Fibroblast of skin of right biceps (primary cell): ENCODE measurements at regions not wholly inside any gene's neighbourhood (a gene's known extent, or its start where the extent isn't known, plus 50 kb on each side); places are given as distances from the start of the nearest gene placed in this dataset.
A peak's percentile ranks its signal among the peaks of the same experiment; 100 is the strongest.

Experiments used
- DNase-seq: peaks from one replicate; pipeline ENCODE4 v3.0.0-alpha.2; 2013

DNA sequence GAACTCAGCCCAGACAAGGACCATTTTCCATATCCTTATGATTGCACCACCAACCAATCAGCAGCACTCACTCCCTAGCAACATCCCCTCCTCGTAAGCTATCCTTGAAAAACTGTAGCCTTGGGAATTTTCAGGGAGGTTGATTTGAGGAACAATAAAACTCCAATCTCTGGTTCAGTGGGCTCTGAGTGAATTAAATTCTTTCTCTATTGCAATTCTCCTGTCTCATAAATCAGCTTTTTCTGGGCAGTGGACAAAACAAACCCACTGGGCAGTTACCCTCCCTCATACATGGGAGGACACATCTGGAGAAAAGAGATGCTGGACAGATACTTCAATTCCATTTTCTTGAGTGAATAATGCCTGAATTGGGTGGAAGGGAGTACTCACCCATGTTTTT is 115.4 kb upstream of the STXBP5 start:
- DNase-seq, result no peak

DNA sequence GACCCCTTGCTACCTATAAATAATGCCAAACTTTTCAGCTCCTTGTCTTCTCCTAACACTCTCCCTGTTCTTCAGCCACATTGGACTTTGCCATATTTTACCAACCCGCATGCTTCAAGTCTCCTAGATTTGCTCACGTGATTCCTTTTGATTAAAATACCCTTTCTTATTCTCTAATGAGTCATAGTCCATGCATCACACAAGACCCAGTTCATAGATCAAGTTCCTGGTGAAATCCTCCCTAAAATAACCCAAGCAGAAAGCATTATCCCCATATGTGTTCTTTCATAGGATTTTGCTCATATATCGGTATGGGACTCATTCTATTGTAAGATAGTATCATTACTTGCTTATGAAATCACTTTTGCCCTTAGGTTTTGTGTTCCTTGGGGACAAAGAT is 108.9 kb upstream of the STXBP5 start:
- DNase-seq, result peak; percentile 24

DNA sequence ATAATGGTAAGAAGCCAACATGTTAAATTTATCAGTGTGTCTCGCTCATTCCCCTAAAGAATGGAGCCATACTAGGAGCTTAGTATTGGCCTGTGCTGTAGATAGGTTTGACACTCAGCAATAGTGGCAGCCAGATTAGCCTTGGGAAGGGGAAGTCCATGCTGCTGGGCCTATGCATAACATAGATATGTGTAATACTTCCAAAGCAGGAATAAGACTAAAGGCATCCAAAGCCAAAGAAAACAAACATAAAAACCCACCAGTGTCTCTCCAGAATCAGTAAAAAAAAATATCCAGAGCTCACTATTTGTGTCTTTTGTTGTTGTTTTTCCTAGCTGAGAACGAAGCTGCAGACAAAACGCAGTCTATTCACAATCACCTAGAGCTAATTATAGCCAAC is 104.2 kb upstream of the STXBP5 start:
- DNase-seq, result peak; percentile 87

DNA sequence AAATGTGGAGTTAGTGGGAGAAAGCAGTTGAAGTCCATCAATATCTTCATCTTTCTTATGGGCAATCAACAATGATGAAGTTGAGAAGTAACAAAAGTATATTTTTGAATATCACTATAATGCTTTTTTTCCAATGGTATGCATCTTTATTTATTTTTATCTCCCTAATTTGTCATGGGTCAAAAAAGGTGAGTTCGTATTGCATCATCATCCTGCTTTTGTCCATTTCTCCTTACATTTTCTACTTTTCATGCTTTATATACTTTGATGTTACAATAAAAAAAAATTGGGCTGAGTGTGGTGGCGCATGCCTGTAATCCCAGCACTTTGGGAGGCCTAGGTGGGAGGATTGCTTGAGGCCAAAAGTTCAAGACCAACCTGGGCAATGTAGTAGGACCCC is 101.2 kb upstream of the STXBP5 start:
- no peak for DNase-seq

DNA sequence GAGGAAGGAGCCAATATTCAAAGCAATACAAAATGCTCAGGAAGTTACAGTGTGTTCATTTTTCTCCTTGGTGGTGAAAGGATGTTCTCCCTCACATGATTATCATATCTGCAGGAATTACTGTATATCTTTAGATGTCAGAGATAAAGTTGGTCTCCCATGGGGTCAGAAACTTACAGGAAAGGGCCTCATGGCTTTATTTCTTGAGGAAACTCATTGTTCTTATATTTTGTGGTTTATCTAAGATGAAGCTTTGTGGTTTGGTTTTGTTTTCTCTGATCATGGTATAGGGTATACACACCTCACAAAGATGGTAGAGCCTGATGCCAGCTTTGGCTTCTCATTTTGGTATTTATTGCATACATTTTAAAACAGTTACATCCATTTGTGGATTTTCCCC is 100.5 kb upstream of the STXBP5 start:
- peak; percentile 70 for DNase-seq

DNA sequence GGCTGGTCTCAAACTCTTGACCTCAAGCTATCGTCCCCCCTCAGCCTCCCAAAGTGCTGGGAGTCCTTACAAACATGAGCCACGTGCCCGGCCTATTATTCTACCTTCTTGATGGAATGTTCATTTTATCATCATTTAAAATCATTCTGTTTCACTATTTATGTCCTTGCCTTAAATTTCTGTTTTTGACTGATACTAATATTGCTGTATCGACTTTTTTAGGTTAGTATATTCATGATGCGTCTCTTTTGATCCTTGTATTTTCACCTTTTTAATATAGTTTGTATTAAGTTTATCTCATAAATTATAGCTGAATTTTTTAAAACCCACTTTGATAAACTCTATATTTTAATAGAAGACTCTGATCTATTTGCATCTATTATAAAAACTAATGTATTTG is 98.4 kb upstream of the STXBP5 start:
- no peak for DNase-seq

DNA sequence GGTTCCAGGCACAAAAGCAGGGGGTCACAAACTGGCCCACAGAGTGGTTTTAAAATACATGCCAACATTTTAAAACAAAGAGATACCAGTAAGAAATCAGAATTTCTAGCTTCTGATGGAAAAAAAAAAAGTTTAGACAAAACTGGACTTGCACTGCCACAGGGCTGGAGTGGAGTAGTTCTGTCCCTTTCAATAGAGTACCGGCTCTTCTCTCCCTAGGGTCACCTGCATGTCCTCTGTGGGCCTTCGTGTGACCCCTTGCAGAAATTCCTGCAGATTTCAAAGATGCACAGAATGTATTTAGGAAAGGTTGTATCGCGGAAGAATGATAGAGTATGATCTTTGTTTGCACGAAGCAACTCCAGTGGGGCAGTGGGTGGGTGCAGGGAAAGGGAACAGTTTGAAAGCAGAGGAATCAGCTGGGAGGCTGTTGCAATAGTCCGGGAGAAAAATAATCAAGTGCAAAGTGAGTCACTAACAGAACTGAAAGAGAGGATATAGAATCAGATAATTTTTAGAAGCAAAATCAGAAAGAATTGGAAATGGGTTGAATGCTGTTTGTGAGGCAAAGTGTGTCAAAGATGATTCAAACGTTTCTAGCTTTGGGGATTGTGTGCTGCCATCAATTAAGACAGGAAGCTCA is 97.3 kb upstream of the STXBP5 start:
- peak; percentile 38 for DNase-seq

DNA sequence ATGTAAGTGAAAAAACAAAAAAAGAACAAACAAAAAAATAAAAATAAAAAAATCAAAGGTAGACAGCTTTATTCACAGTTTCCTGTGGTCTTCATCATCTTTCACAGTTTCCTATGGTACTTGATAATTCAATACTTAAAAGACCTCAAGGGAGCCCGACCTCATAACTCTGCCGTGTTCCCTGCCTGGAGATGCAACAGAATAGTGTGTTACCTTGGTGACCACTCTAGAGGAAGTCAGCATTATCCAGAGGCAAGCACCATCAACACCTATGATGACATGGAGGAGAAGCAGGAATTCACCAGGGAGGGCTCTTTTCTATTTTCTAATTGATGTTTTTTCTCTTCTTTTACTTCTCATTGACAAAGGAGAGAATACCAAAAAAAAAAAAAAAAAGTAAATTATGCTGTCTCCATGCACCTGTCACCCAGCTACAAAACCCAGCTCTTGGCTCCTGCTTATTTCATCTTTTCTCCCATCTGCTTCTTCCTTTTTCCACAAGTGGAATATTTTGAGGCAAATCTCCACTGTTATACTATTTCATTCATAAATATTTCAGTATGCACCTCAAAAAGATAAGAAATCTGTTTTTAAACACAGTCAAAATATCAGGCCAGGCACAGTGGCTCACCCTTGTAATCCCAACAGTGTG is 95.8 kb upstream of the STXBP5 start:
- no peak for DNase-seq

DNA sequence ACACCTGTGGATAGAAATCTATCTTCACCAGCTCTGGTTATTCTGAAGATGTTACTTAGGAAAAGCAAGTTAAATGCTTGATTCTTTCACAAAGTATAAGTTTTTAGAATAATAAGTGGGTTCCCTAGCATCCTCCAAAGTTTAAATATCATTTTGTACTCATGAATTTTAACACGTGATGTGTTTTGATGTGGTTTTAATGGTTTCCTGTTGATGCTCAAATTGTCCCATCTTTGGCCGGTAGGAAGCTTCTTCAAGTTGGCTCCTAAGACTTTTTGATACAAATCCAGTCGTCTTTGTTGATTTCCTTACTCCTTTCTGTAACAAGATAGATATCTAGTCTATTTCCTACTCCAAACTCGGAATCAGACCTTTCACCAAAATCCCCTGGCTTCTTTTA is 94.5 kb upstream of the STXBP5 start:
- no peak for DNase-seq

DNA sequence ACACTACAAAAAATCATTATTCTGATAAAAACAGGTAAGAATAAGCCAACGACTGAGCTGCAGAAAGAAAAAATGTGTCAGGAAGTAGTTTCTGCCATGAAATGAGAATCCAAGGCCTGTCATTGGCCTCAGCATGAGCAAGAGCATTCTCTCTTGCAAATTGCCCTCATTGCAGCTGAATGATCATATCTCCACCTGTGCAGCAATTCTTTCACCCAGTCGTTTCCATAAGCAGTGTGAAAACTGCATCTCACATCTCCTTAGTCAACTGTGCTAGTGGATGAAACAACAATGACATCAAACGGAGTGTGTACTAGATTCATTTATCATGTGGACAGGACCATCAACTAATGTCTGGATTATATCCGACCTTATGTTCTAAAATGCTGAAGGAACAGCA is 88.2 kb upstream of the STXBP5 start:
- DNase-seq, result no peak

DNA sequence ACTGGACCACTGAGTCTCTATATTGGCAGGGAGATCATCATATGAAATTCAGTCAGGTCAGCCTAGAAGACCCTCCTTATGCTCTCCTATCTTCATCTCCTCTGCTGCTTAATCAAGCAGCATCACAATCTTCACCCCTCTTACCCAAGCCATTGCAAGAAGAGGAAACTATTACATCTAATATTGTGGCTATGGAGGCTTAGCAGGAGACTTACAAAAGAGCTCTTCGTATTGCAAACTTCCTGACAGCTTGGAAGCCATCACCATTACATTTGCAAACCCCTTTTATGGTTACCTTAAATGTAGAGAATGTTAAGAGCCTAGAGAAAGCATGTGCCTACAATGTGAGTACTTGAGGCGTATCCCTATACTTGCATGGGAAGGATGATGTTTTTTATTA is 87.2 kb upstream of the STXBP5 start:
- DNase-seq, result no peak

DNA sequence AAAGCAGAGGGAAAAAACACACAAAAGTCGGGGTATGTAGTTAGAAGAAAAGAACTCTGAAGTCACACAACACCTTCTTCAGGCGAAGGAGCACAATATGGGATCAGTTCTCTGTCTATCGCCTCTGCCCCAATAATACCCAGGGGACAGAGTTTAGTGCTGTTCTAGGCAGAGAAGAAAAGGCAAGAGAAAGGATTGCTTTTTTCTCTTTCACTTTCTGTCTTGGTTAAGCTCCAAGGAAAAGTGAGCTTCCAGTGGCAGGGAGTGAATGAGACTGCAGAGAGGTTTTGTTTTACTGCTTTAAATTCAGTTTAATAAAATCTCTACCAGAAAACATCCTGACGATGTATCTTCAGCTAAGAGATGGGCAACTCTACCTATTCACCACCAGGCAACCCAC is 86.6 kb upstream of the STXBP5 start:
- DNase-seq, result no peak

DNA sequence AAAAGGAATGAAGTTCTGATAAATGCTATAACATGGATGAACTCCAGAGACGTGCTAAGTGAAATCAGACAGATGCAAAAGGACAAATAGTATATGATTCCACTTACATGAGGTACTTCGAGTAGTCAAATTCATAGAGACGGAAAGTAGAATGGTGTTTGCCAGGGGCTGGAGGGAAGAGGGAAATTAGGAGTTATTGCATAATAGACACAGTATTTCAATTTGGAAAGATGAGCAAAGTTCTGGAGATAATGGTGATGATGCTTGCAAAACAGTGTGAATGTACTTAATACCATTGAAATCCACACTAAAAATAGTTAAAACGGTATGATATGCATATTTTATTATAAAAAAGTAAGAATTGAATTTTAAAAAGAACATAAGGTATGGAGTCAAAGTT is 84.9 kb upstream of the STXBP5 start:
- no peak for DNase-seq

DNA sequence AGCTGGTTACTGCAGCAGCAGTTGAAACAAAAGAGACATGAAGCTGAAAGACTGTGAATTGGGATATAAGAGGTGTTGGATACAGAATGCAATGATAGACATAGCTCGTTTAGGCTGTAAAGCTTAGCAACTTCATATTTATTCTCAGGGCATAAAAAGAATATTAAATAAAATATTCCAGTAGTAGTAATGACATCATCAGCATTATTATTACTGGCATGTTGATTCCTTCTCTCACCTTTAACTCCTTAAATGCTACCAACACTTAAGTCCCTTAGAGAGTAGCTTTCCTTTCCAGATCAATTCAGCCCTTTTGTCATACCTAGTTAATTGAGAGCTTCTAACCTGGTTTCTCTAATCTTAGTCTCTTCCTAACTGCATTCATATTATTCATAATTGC is 81.4 kb upstream of the STXBP5 start:
- DNase-seq, result no peak

DNA sequence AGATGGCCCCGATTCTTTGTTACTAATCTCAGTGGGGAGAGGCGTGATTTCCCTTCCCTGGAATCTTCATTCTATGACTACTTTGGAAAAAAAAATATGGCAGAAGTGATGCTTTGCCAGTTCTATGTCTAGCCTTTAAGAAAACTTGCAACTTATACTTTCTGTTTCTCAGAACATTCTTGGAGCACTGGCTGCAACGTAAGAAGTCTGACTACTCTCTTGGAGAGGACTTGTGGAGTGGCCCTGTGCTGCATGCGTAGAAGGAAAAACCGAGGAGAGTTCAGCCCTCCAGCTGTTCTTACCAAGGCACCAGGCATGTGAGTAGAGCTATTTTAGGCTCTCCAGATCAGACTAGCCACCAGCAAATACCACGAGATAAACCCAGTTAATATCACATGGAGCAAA is 77.6 kb upstream of the STXBP5 start:
- no peak for DNase-seq

DNA sequence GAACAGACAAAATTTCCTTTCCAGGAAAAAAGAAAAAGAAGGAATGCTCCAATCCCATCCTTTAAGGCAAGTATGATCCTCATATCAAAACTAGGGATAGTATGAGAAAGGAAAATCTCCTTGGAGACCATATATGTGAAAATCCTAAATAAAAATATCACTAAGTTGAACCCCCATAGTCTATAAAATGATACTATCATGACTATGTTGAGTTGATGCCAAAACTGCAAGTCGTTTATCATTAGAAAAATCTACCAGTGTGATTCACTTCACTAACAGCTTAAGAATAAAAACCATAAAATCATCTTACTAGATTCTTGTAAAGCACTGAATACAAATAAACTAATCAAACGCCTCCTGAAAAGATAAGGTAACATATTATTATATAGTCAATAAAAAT is 76.6 kb upstream of the STXBP5 start:
- DNase-seq, result peak; percentile 66

DNA sequence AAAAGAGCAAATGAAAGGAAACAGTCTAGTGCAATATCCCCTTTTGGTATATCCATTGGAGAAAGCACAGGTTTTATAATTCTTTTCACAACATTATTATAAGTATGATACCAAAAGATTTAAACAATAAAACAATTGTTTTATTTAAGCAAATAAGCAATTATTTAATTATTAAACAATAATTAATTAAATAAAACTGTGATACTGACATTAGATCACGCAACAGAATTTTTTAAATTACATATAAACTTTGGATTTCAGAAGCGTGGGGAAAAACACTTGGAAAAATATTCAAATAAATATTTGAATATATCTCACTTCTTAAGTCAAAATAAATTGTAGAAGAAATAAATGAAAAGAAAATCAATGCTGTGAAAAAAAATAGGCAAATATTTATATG is 76.2 kb upstream of the STXBP5 start:
- DNase-seq, result no peak

DNA sequence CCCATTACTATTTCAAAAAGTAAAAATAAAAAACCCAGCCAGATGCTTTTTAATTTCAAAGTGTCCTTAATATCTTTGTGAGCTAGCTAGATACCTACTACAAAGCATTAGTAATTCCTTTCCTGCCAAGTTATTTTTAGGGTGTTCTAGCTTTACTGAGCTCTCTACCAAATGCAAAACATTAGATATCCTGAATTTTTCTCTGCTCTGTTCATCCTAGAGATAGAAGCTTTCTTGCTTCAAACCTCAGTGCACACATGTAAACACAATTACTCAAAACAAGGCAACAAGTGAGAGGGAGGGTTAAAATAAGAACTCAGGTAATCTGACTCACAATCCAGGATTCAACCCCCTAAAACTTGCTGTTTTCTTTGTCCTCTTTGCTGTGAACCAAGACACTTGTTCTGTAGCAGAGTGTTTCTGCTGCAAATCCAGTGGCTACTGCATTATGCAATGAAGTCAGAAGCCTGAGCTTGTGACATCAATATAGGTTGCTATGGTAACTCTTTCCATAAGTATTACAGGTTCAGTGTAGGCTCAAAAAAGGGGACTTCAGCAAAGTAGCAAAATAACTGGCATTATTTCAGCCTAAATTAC is 72.6 kb upstream of the STXBP5 start:
- DNase-seq, result no peak

DNA sequence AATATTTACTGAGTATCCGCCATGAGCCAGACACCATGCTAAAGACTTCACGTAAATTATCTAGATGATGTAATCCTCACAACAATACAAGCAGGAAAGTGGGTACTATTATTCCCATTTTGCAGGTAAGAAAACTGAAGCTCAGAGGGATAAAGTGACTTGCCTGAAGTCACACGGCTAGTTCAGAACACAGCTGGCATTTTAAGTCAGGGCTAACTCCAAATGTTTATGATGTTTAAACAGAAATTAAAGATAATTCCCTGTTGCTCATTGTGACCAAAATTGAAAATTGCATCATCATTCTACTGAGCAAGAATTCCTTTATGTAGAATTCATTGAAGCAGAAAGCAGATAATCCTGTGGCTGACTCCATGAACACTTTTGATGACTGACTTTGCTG is 71.3 kb upstream of the STXBP5 start:
- DNase-seq, result peak; percentile 36

DNA sequence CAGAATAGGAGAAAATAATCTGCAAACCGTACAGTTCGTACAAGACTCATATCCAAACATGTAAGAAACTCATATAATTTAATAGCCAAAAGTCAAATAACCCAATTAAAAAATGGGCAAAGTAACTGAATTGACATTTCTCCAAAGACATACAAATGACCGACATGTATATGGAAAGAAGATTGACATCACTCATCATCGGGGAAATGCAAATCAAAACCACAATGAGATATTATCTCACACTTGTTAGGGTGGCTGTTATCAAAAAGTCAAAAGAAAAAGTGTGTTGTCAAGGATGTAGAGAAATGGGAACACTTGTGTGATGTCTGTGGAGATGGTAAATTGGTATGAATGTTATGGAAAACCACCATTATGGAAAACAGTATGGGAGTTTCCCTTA is 70.5 kb upstream of the STXBP5 start:
- no peak for DNase-seq

DNA sequence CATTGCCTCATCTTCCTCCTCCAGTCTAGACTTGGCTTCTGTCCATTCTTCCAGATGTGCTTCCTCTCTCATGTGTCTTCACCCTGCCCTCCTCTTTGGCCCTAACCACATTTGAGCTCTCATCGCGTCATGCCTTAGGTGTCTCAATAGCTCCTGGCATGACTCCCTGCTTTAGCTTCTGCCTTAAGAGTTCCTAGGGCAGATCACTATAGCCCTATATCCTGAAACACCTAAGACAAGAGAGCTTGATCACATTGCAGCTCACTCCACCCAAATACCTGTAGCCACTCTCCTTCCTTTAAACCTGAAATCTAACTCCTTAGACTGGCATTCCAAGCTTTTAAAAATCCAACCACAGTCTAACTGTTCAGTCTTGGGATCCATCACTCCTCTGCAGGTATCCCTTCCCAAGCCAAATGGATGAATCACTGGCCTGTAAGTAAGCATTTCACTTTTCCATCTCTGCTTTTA is 69.0 kb upstream of the STXBP5 start:
- peak; percentile 82 for DNase-seq

DNA sequence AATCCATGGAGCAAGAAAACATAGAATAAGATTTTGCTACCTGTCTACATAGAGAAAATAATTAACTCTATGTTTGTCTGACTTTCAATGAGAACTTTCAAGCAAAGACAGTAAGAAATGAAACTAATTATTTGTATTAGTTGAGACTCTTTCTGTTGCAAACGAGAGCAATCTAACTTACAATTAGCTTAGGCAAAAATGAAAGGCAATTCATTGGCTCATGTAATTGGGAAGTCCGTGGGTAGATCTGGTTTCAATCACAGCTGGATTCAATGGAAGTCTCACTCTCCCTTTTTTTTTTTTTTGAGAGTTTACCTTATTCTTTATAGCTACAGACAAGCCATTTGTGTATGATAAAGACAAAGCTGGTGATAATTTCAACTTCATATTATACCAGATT is 68.2 kb upstream of the STXBP5 start:
- DNase-seq, result no peak

DNA sequence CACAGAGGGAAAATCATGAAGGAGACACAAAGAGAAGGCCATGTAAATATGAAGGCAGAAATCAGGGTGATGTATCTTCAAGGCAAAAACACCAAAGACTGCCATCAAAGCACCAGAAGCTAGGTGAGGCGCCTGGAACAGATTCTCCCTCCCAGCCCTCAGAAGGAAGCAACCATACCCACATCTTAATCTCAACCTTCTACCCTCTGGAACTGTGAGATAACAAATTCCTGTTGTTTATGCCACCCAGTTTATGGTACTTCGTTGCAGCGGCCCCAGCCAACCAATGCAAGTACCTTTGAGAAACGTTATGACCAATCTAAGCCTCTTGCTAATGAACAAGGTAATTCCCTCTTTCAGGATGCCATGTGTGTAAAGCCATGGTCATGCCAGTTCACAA is 66.2 kb upstream of the STXBP5 start:
- no peak for DNase-seq

DNA sequence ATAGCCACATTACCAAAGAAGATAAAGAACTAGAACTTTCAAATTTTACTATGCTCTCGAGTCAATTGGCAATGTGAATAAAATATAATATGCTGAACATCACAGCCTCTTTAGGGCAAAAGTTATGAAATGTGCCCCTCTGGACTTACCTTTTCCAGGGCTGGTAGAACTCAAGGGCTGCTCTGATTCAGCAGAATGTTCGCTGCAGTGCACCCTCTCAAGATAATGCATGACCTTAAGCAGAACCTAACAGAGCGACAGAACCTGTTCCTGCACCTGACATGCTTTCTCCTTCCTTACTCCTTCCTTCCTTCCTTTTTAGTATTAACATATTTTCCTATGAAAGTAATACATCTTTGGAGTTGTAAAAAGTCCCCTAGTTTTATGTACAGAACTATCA is 65.4 kb upstream of the STXBP5 start:
- DNase-seq, result no peak
